K562 (cell line): ENCODE measurements at regions not wholly inside any gene's neighbourhood (a gene's known extent, or its start where the extent isn't known, plus 50 kb on each side); places are given as distances from the start of the nearest gene placed in this dataset.

Experiments used
- ATAC-seq: fragments of 200-7000 bp; cut with Tn5 transposase; 3 replicates; pipeline ENCODE4 v1.9.1; 2020; ENCODE audit warnings: moderate library complexity
- BruUV-seq: library from RNA; stranded (reverse); fragments of 400-500 nt; replicated peaks from 2 replicates; lab custom pipeline; 2021; lab: Mats Ljungman, UMichigan
- CTCF ChIA-PET: fragments of 300-600 bp; formaldehyde crosslinking; extraction: SDS; loops from one replicate; lab custom pipeline; 2021; ENCODE audit warnings: low intra/inter-chr PET ratio; lab: Yijun Ruan, JAX
- POLR2A ChIA-PET: fragments of 300-600, 350-650 bp; sonication (Branson Sonifier 250); formaldehyde crosslinking; extraction: SDS; loops from one replicate; lab custom pipeline; 2021; ENCODE audit warnings: antibody characterized with exemption, inconsistent platforms; lab: Yijun Ruan, JAX
- DNase-seq, 4 experiments: peaks; one replicate each; pipeline versions ENCODE4 v3.0.0 to v3.0.0-alpha.2; 2011 to 2018; ENCODE audit warnings: low spot score in 3 of 4, mixed read lengths in 3 of 4; ENCODE audit errors: extremely low read depth in 1 of 4
- FAIRE-seq: peaks from 2 replicates; lab custom pipeline; 2011; peaks lifted over from hg19 to GRCh38; lab: Jason Lieb, UNC
- H2AFZ ChIP-seq: 2 replicates; pipeline ENCODE4 v1.6.0; 2011; ENCODE audit warnings: low read depth, low read length, control low read depth, inconsistent platforms
- H3K27ac ChIP-seq: fragments of 200-600 bp; 3 replicates; pipeline ENCODE4 v1.8.0; 2011; ENCODE audit warnings: low read depth, mild to moderate bottlenecking, control low read depth, inconsistent platforms, low read length, moderate library complexity, mixed read lengths; ENCODE audit errors: extremely low read depth
- H3K27me3 ChIP-seq, 2 experiments: fragments of 300-600 bp in 1 of 2; 2 replicates in 1 of 2; 3 replicates in 1 of 2; pipeline versions ENCODE4 v1.6.0 to v1.8.0; 2011; ENCODE audit warnings: inconsistent platforms in 2 of 2, low read length in 2 of 2, mild to moderate bottlenecking in 1 of 2, mixed read lengths in 1 of 2, moderate library complexity in 1 of 2; ENCODE audit not compliant: control insufficient read depth in 2 of 2, insufficient read depth in 2 of 2
- H3K36me3 ChIP-seq: fragments of 300-600 bp; 3 replicates; pipeline ENCODE4 v1.8.0; 2011; ENCODE audit warnings: mild to moderate bottlenecking, low read length, inconsistent platforms; ENCODE audit not compliant: control insufficient read depth, insufficient read depth
- H3K4me1 ChIP-seq, 2 experiments: fragments of 200-600 bp in 1 of 2; replicated peaks in 1 of 2; 2 replicates in 1 of 2; 3 replicates in 1 of 2; pipeline versions ENCODE4 v1.5.1 to v1.8.0; 2011; ENCODE audit warnings: inconsistent platforms in 2 of 2, low read length in 2 of 2, mild to moderate bottlenecking in 1 of 2, mixed read lengths in 1 of 2, moderate library complexity in 1 of 2; ENCODE audit not compliant: control insufficient read depth in 2 of 2, insufficient read depth in 2 of 2
- H3K4me2 ChIP-seq: 2 replicates; pipeline ENCODE4 v1.6.1; 2011; ENCODE audit warnings: low read length, control low read depth, inconsistent platforms, mixed read lengths; ENCODE audit not compliant: insufficient read depth
- H3K4me3 ChIP-seq: fragments of 200-600 bp; sonication (generic), shearing (Covaris generic); 2 replicates; pipeline ENCODE4 v1.5.1; 2016; ENCODE audit warnings: control low read depth, inconsistent platforms
- H3K79me2 ChIP-seq: fragments of 200-600 bp; 3 replicates; pipeline ENCODE4 v1.8.0; 2011; ENCODE audit warnings: low read length, inconsistent platforms; ENCODE audit not compliant: control insufficient read depth, insufficient read depth
- H3K9ac ChIP-seq, 2 experiments: 2 replicates each; pipeline versions ENCODE4 v1.6.0 to v1.6.1; 2011; ENCODE audit warnings: low read depth in 2 of 2, low read length in 2 of 2, control low read depth in 1 of 2, inconsistent platforms in 1 of 2, mild to moderate bottlenecking in 1 of 2, mixed read lengths in 1 of 2; ENCODE audit not compliant: insufficient read depth in 1 of 2
- H3K9me1 ChIP-seq: one replicate; pipeline ENCODE4 v1.6.0; 2011; ENCODE audit warnings: inconsistent platforms, mild to moderate bottlenecking, low read length, moderate library complexity; ENCODE audit not compliant: control insufficient read depth, insufficient read depth
- H3K9me3 ChIP-seq: replicated peaks from 2 replicates; pipeline ENCODE4 v1.5.1; 2011; ENCODE audit warnings: low read depth, low read length, inconsistent platforms; ENCODE audit not compliant: control insufficient read depth, insufficient read depth
- H4K20me1 ChIP-seq: replicated peaks from 2 replicates; pipeline ENCODE4 v1.6.1; 2011; ENCODE audit warnings: low read length, inconsistent platforms, mixed read lengths; ENCODE audit not compliant: control insufficient read depth, insufficient read depth
- ATF4 ChIP-seq: fragments of 450-650 bp; formaldehyde crosslinking; IDR thresholded peaks from 2 replicates; pipeline ENCODE4 v1.4.0; 2022; ENCODE audit warnings: mild to moderate bottlenecking, moderate library complexity
- CCNT2 ChIP-seq: IDR thresholded peaks from 2 replicates; pipeline ENCODE4 v1.6.1; 2011; ENCODE audit warnings: borderline replicate concordance, low read depth, mild to moderate bottlenecking, moderate library complexity, mixed read lengths, low read length; ENCODE audit not compliant: insufficient read length; ENCODE audit errors: extremely low read depth
- CREB1 ChIP-seq, 2 experiments: sonication (generic) in 1 of 2; formaldehyde crosslinking in 1 of 2; IDR thresholded peaks; 2 replicates each; pipeline versions ENCODE4 v1.6.1 to v1.8.0; 2012 to 2022; ENCODE audit warnings: inconsistent platforms in 1 of 2, mild to moderate bottlenecking in 1 of 2, missing genetic modification reagents in 1 of 2, moderate library complexity in 1 of 2
- CTBP1 ChIP-seq: fragments of 450-650 bp; IDR thresholded peaks from 2 replicates; pipeline ENCODE4 v1.6.1; 2016; ENCODE audit warnings: borderline replicate concordance
- HDAC2 ChIP-seq: fragments of 450-650 bp; IDR thresholded peaks from 2 replicates; pipeline ENCODE4 v1.6.1; 2016; ENCODE audit warnings: mild to moderate bottlenecking
- KLF16 ChIP-seq: IDR thresholded peaks from 2 replicates; pipeline ENCODE4 v1.6.1; 2016; ENCODE audit warnings: antibody characterized with exemption
- MBD2 ChIP-seq: sonication (generic); IDR thresholded peaks from 2 replicates; pipeline ENCODE4 v1.6.1; 2016; ENCODE audit warnings: low read depth, borderline replicate concordance
- NCOR1 ChIP-seq: fragments of 450-650 bp; IDR thresholded peaks from 2 replicates; pipeline ENCODE4 v1.6.1; 2016; ENCODE audit warnings: mild to moderate bottlenecking, moderate library complexity
- OTX1 ChIP-seq: fragments of 450-650 bp; formaldehyde crosslinking; IDR thresholded peaks from 2 replicates; pipeline ENCODE4 v1.4.0; 2022; ENCODE audit warnings: mild to moderate bottlenecking
- PHF21A ChIP-seq: fragments of 450-650 bp; IDR thresholded peaks from 2 replicates; pipeline ENCODE4 v1.6.1; 2017; ENCODE audit warnings: low read depth, borderline replicate concordance
- PKNOX1 ChIP-seq: fragments of 450-650 bp; IDR thresholded peaks from 2 replicates; pipeline ENCODE4 v1.6.1; 2016
- PML ChIP-seq: IDR thresholded peaks from 2 replicates; pipeline ENCODE4 v1.6.1; 2012; ENCODE audit warnings: low read length, inconsistent platforms
- POLR2AphosphoS5 ChIP-seq: IDR thresholded peaks from 2 replicates; pipeline ENCODE4 v1.6.1; 2011; ENCODE audit warnings: mild to moderate bottlenecking, low read depth, low read length, moderate library complexity; ENCODE audit not compliant: control insufficient read depth, insufficient read depth
- RBM22 ChIP-seq: fragments of 200-400 bp; formaldehyde crosslinking; IDR thresholded peaks from 2 replicates; pipeline ENCODE4 v1.6.1; 2018; ENCODE audit warnings: low read length, low read depth; ENCODE audit not compliant: poor library complexity, severe bottlenecking
- SMARCE1 ChIP-seq: fragments of 450-650 bp; IDR thresholded peaks from 2 replicates; pipeline ENCODE4 v1.7.1; 2016; ENCODE audit warnings: mild to moderate bottlenecking
- SOX6 ChIP-seq: fragments of 450-650 bp; IDR thresholded peaks from 2 replicates; pipeline ENCODE4 v1.6.1; 2014; ENCODE audit warnings: mild to moderate bottlenecking
- SPI1 ChIP-seq: IDR thresholded peaks from 2 replicates; pipeline ENCODE4 v1.6.1; 2011; ENCODE audit warnings: low read depth, low read length, control low read depth, borderline replicate concordance
- STAT5A ChIP-seq: IDR thresholded peaks from 2 replicates; pipeline ENCODE4 v1.6.1; 2012; ENCODE audit warnings: low read length, inconsistent platforms, borderline replicate concordance
- TCF3 ChIP-seq: sonication (generic); formaldehyde crosslinking; IDR thresholded peaks from 2 replicates; pipeline ENCODE4 v1.4.0; 2020; ENCODE audit warnings: mild to moderate bottlenecking, missing genetic modification reagents
- ZEB2 ChIP-seq: fragments of 450-650 bp; IDR thresholded peaks from 2 replicates; pipeline ENCODE4 v1.6.1; 2016
- ZHX1 ChIP-seq: fragments of 150-350 bp; conservative IDR thresholded peaks from 2 replicates; pipeline ENCODE4 v1.6.1; 2014; ENCODE audit warnings: low read length
- WGBS: fragments of 100-300 bp; shearing (Covaris generic); methylation state at CpG from one replicate; pipeline ENCODE4 v1.1.6; 2016; ENCODE audit warnings: low coverage, mixed read lengths; ENCODE audit not compliant: insufficient coverage; ENCODE audit errors: missing lambda C conversion rate; 5-methylcytosine and 5-hydroxymethylcytosine counted together
- in situ Hi-C: fragments of 300-500 bp; cut with MboI; formaldehyde crosslinking; loops from 4 replicates; pipeline ENCODE4 v1.15.0; 2018; ENCODE audit warnings: inconsistent platforms, mixed read lengths
- intact Hi-C: fragments of 100-400 bp; cut with micrococcal nuclease; formaldehyde crosslinking; loops from 2 replicates; pipeline ENCODE4 v1.14.2; 2022

- Histone ChIP-seq H2AFZ (0 out of 2 replicates have a peak overlapping the region, but pooled peaks have one; percentile 24), H3K4me2 (peak overlapping the region; percentile 32), H3K9ac (no peak overlapping the region), H3K9me1 (no peaks in the 10 kb centered on the region), H3K36me3 (no peaks in the 10 kb centered on the region), H3K27ac (no peak overlapping the region; the same call in 2 of the 3 replicates), H3K27me3 (0 out of 5 replicates have a peak, but pooled peaks cover 0 to 3% of the 10 kb centered on the region in 2 experiments), H3K79me2 (no peaks in the 10 kb centered on the region), H3K4me1 (peaks cover 4 to 22% of the 10 kb centered on the region in 2 experiments; a peak in 3 of 5 replicates), H3K9me3 (no peaks in the 10 kb centered on the region; the same call in 1 of the 2 replicates), H4K20me1 (no peaks in the 10 kb centered on the region; the same call in 1 of the 2 replicates), H3K4me3 (no peak overlapping the region)
- WGBS = 0% methylated on average over 2 of the region's 2 CpGs
- ATAC-seq (peak; percentile 87), DNase-seq (peak in 2 of 4 experiments; percentile 62 to 72), FAIRE-seq (peak; percentile 85)
- in situ Hi-C loops = no loop called here
- CTCF ChIA-PET = no interaction called here
- BruUV-seq = no TSS peak
- POLR2A ChIA-PET = no interaction called here
- intact Hi-C loops = loop anchor here (5.0 kb wide), 1 partner anchor 49 kb away; the partner anchor contains the start of gene PRPS1
- TF ChIP-seq HDAC2 (peak; percentile 56; the same call in 1 of the 2 replicates), CCNT2 (peak; percentile 46), CREB1 (IDR thresholded peaks at IDR 0.05) (peak; percentile 28; the same call in 1 of the 2 replicates), CREB1 (CRISPR knock-in tag; IDR thresholded peaks at IDR 0.05) (no peak), RBM22 (no peak), SMARCE1 (peak; percentile 65; the same call in 1 of the 2 replicates), OTX1 (CRISPR knock-in tag) (no peak), ZEB2 (peak; percentile 43; the same call in 1 of the 2 replicates), SPI1 (peak; percentile 25; the same call in 1 of the 2 replicates), MBD2 (no peak), PKNOX1 (peak; percentile 22; the same call in 1 of the 2 replicates), POLR2AphosphoS5 (peak; percentile 87), PML (peak; percentile 78; the same call in 1 of the 2 replicates), TCF3 (CRISPR knock-in tag) (peak; percentile 91), STAT5A (peak; percentile 75), ZHX1 (no peak), CTBP1 (peak; percentile 79), NCOR1 (peak; percentile 89), PHF21A (no peak), ATF4 (CRISPR knock-in tag) (no peak), SOX6 (peak; percentile 60; the same call in 1 of the 2 replicates), KLF16 (peak; percentile 84)
Measured at GRCh38 chrX:107577933-107578332, 50.4 kb upstream of the PRPS1 start.
